ENCODE measurements at regions not wholly inside any gene's neighbourhood (a gene's known extent, or its start where the extent isn't known, plus 50 kb on each side); places are given as distances from the start of the nearest gene placed in this dataset.

DNA sequence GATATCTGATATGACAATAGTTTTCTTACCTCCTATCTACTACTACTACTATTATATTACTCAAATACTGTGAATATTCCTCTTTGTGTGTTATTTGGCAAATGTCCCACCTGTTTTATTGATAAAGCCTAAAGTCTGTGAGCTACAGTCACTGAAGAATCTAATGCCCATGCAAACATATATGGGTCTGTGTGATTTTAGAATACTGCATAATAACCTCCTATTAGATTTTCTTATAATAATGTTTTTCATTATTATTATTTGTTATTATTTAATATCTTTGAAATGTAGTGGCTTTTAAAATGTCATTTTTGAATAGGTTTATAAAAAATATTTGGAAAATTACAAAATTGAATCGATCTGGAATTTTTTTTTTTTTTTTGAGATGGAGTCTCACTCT, 1330.8 kb upstream of the MIR17HG start:
- Histone ChIP-seq H3K27ac (ENCODE audit: low read depth, low read length) (no peak overlapping the region), H3K9me3 (ENCODE audit: control insufficient read depth, insufficient read depth, low read length) (no peaks in the 10 kb centered on the region), H3K27me3 (ENCODE audit: control insufficient read depth, insufficient read depth, low read length) (no peaks in the 10 kb centered on the region), H3K4me3 (ENCODE audit: low read depth, low read length) (no peak overlapping the region)
- POLR2A ChIA-PET = no interaction called here
- TF ChIP-seq, protein P1, sequence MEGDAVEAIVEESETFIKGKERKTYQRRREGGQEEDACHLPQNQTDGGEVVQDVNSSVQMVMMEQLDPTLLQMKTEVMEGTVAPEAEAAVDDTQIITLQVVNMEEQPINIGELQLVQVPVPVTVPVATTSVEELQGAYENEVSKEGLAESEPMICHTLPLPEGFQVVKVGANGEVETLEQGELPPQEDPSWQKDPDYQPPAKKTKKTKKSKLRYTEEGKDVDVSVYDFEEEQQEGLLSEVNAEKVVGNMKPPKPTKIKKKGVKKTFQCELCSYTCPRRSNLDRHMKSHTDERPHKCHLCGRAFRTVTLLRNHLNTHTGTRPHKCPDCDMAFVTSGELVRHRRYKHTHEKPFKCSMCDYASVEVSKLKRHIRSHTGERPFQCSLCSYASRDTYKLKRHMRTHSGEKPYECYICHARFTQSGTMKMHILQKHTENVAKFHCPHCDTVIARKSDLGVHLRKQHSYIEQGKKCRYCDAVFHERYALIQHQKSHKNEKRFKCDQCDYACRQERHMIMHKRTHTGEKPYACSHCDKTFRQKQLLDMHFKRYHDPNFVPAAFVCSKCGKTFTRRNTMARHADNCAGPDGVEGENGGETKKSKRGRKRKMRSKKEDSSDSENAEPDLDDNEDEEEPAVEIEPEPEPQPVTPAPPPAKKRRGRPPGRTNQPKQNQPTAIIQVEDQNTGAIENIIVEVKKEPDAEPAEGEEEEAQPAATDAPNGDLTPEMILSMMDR (IDR thresholded peaks at IDR 0.05; ENCODE audit: low read depth, low read length) = no peak
- DNase-seq (ENCODE audit: low read depth, low spot score) = no peak
- CTCF ChIA-PET = no interaction called here

DNA sequence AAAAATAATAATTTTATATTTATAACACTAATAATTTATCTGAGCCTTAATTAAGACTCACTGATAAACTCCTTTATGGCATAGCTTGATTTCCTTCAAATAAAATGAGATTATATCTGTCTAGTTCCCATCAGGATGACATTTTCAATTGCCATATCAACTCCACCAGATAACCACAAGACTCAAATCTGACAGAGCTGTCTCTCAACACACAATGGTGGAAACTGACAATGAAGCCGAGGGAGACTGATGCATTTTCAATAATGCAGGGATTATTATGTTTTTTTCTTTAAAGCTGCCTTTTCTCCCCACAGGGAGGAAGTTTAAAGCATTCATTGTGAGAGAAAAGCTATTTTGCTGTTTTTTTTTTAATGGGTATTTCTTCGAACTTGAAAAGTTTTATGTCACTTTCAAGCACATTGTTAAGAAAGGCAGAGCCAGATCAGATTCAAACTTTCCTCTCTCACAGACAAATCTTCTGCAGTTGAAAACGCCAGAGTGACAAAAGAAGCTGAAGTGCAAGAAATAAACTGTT, 1326.9 kb upstream of the MIR17HG start:
- Histone ChIP-seq H3K27ac (ENCODE audit: low read depth, low read length) (no peak overlapping the region), H3K4me3 (ENCODE audit: low read depth, low read length) (no peak overlapping the region), H3K27me3 (ENCODE audit: control insufficient read depth, insufficient read depth, low read length) (no peaks in the 10 kb centered on the region), H3K9me3 (ENCODE audit: control insufficient read depth, insufficient read depth, low read length) (no peaks in the 10 kb centered on the region)
- TF ChIP-seq, protein P1 (IDR thresholded peaks at IDR 0.05; ENCODE audit: low read depth, low read length) = no peak
- DNase-seq (ENCODE audit: low read depth, low spot score) = no peak
- ChIA-PET CTCF (no interaction called here), POLR2A (no interaction called here)

- no peaks in the 10 kb centered on the region; the same call in 1 of the 2 replicates for H3K9me3 ChIP-seq (ENCODE audit: control insufficient read depth, insufficient read depth, low read length)
- ChIA-PET POLR2A (no interaction called here), CTCF (no interaction called here)
- no peak overlapping the region for H3K27ac ChIP-seq (ENCODE audit: low read depth, low read length)
- no peak overlapping the region for H3K4me3 ChIP-seq (ENCODE audit: low read depth, low read length)
- H3K27me3 ChIP-seq (ENCODE audit: control insufficient read depth, insufficient read depth, low read length) = no peaks in the 10 kb centered on the region
- DNase-seq (ENCODE audit: low read depth, low spot score) = no peak
- TF ChIP-seq, protein P1 (IDR thresholded peaks at IDR 0.05; ENCODE audit: low read depth, low read length) = no peak
These were observed 1320.1 kb upstream of the MIR17HG start for GRCh38 chr13:90027409-90027808.

DNA sequence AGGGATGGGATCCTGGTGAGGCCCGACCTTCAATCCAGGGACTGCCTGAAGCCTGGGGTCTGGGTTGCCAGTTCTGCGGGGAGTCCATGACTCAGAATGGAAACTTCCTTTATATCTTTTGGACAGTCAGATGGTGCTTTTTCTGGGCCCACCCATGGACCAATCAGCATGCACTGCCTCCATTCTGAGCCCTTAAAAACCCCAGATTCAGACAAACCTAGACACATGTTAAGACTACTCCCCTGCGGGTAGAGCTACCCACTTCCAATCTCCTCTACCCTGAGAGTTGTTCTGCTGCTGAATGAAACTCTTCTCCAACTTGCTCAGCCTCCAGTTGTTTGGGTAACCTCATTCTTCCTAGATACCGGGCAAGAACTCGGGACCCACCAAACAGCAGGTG, 1315.2 kb upstream of the MIR17HG start:
- Histone ChIP-seq H3K27me3 (ENCODE audit: control insufficient read depth, insufficient read depth, low read length) (no peaks in the 10 kb centered on the region), H3K9me3 (ENCODE audit: control insufficient read depth, insufficient read depth, low read length) (peaks cover 6% of the 10 kb centered on the region), H3K4me3 (ENCODE audit: low read depth, low read length) (no peak overlapping the region), H3K27ac (ENCODE audit: low read depth, low read length) (no peak overlapping the region)
- no peak for DNase-seq (ENCODE audit: low read depth, low spot score)
- ChIA-PET POLR2A (no interaction called here), CTCF (no interaction called here)
- TF ChIP-seq, protein P1 (IDR thresholded peaks at IDR 0.05; ENCODE audit: low read depth, low read length) = no peak

DNA sequence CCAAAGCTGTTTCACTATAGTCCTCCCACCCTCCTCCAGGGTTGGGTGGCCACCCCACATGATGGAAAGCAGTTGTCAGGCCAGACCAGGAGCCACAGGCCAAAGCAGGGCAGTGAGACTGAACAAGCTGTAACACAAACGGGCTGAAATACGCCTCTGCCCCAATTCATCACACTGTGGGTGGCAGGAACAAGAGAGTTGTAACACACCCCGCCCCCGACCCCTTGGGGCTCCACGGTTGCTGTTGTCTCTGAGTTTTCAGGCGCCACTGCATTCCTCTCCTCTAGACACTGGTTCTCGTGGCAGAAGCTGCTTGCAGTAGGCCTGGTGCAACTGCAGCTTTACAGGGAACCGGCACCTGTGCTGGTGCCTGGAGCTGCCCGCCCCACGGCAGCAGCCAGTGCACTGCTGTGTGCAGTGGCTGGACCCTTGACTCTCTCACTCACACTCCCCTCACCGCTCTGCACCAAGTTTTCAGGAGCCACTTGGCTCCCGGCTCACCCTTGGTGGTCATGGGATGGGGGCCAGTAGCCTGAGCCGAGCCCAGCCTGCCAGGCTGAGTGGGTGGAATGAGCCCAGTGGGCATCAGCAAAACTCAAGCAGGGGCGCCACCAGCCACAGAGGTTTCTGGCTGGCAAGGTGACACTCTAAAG, 1314.5 kb upstream of the MIR17HG start:
- ChIA-PET CTCF (no interaction called here), POLR2A (no interaction called here)
- Histone ChIP-seq H3K9me3 (ENCODE audit: control insufficient read depth, insufficient read depth, low read length) (peaks cover 6% of the 10 kb centered on the region), H3K4me3 (ENCODE audit: low read depth, low read length) (no peak overlapping the region), H3K27ac (ENCODE audit: low read depth, low read length) (no peak overlapping the region), H3K27me3 (ENCODE audit: control insufficient read depth, insufficient read depth, low read length) (no peaks in the 10 kb centered on the region)
- DNase-seq (ENCODE audit: low read depth, low spot score) = no peak
- TF ChIP-seq, protein P1 (IDR thresholded peaks at IDR 0.05; ENCODE audit: low read depth, low read length) = no peak

Data from AG04450 (cell line).